T-helper 9 cell (primary cell): ENCODE measurements at regions not wholly inside any gene's neighbourhood (a gene's known extent, or its start where the extent isn't known, plus 50 kb on each side); places are given as distances from the start of the nearest gene placed in this dataset.

Source experiments
- DNase-seq: peaks from one replicate; pipeline ENCODE4 v3.0.0-alpha.2; 2020

- DNase-seq: no peak
These were observed 119.5 kb downstream of the GYPC start for GRCh38 chr2:126775300-126775985.

GRCh38 chr2:126776255-126776654 is 120.3 kb downstream of the GYPC start:
- DNase-seq: no peak

GRCh38 chr2:126776692-126777619 is 121.0 kb downstream of the GYPC start:
- peak; percentile 70 for DNase-seq

- no peak for DNase-seq
These were observed 121.1 kb upstream of the TEX51 start for GRCh38 chr2:126777620-126777978.

- DNase-seq: no peak
These were observed 119.9 kb upstream of the TEX51 start for GRCh38 chr2:126778561-126779501.

- no peak for DNase-seq
These were observed 117.5 kb upstream of the TEX51 start for GRCh38 chr2:126781206-126781605.

GRCh38 chr2:126781806-126782205 is 116.9 kb upstream of the TEX51 start:
- no peak for DNase-seq

- DNase-seq: no peak
These were observed 116.0 kb upstream of the TEX51 start for GRCh38 chr2:126782648-126783047.

- DNase-seq: no peak
These were observed 115.3 kb upstream of the TEX51 start for GRCh38 chr2:126783341-126783740.

- no peak for DNase-seq
These were observed 114.6 kb upstream of the TEX51 start for GRCh38 chr2:126784045-126784444.

- DNase-seq: no peak
These were observed 114.1 kb upstream of the TEX51 start for GRCh38 chr2:126784621-126785020.

GRCh38 chr2:126785236-126785635 is 113.5 kb upstream of the TEX51 start:
- no peak for DNase-seq

GRCh38 chr2:126785862-126786261 is 112.8 kb upstream of the TEX51 start:
- no peak for DNase-seq

GRCh38 chr2:126786765-126787164 is 111.9 kb upstream of the TEX51 start:
- DNase-seq: no peak

GRCh38 chr2:126787289-126787688 is 111.4 kb upstream of the TEX51 start:
- DNase-seq: no peak

- no peak for DNase-seq
These were observed 110.6 kb upstream of the TEX51 start for GRCh38 chr2:126788113-126788512.

GRCh38 chr2:126788652-126789051 is 110.0 kb upstream of the TEX51 start:
- no peak for DNase-seq

- no peak for DNase-seq
These were observed 107.5 kb upstream of the TEX51 start for GRCh38 chr2:126790987-126791780.

GRCh38 chr2:126792186-126792585 is 106.5 kb upstream of the TEX51 start:
- DNase-seq: no peak

GRCh38 chr2:126792993-126793392 is 105.7 kb upstream of the TEX51 start:
- DNase-seq: no peak

- DNase-seq: no peak
These were observed 104.6 kb upstream of the TEX51 start for GRCh38 chr2:126793885-126794613.
